ENCODE measurements at regions not wholly inside any gene's neighbourhood (a gene's known extent, or its start where the extent isn't known, plus 50 kb on each side); places are given as distances from the start of the nearest gene placed in this dataset.

- Mint-ChIP-seq H3K27me3 (ENCODE audit: low read depth in 3 of 3) (peaks cover 0 to 2% (median 0%) of the 10 kb centered on the region in 3 donors), H3K4me3 (no peak overlapping the region), H3K9me3 (peaks cover 0 to 4% (median 0%) of the 10 kb centered on the region in 7 donors), H3K36me3 (no peaks in the 10 kb centered on the region), H3K4me1 (no peaks in the 10 kb centered on the region), H3K27ac (no peak overlapping the region)
- H3K4me2 ChIP-seq (replicated peaks; ENCODE audit: extremely low read depth, low read length, poor library complexity, severe bottlenecking) = no peak overlapping the region
- 50% methylated on average over 1 of the region's 5 CpGs for WGBS (ENCODE audit: insufficient coverage)
- no peak overlapping the region for H2AFZ ChIP-seq (ENCODE audit: insufficient read depth, low read depth, low read length, poor library complexity, severe bottlenecking)
- H3K27ac ChIP-seq (ENCODE audit: low read depth in 1 of 2, low read length in 2 of 2) = no peak overlapping the region
- H3K9ac ChIP-seq (ENCODE audit: insufficient read depth, low read length, poor library complexity, severe bottlenecking) = no peak overlapping the region
- H3K27me3 ChIP-seq (ENCODE audit: control insufficient read depth in 2 of 2, insufficient read depth in 2 of 2, low read length in 2 of 2) = no peaks in the 10 kb centered on the region
- DNase-seq = no peak
- H3K9me3 ChIP-seq (replicated peaks in 1 of 2; ENCODE audit: control insufficient read depth in 1 of 2, insufficient read depth in 1 of 2, low read length in 2 of 2) = peaks cover 0 to 4% of the 10 kb centered on the region in 2 donors
- H3K36me3 ChIP-seq (replicated peaks in 1 of 2; ENCODE audit: control insufficient read depth in 1 of 2, insufficient read depth in 2 of 2, low read length in 2 of 2) = no peaks in the 10 kb centered on the region
- intact Hi-C loops (cut with micrococcal nuclease) = no loop called here
- no peaks in the 10 kb centered on the region for H3K4me1 ChIP-seq (ENCODE audit: control insufficient read depth in 1 of 2, insufficient read depth in 2 of 2, low read length in 2 of 2)
- H3K79me2 ChIP-seq (ENCODE audit: insufficient read depth, low read length) = no peaks in the 10 kb centered on the region
- H3K4me3 ChIP-seq (replicated peaks in 1 of 3; ENCODE audit: low read depth in 2 of 3, low read length in 3 of 3) = no peak overlapping the region
- H4K20me1 ChIP-seq (ENCODE audit: insufficient read depth, low read length) = no peaks in the 10 kb centered on the region
- no peak for TF ChIP-seq CTCF (IDR thresholded peaks at IDR 0.05)
Measured at GRCh38 chr5:9850456-9850855, 220.3 kb upstream of the TAS2R1 start.

- Histone ChIP-seq H3K4me1 (ENCODE audit: control insufficient read depth in 1 of 2, insufficient read depth in 2 of 2, low read length in 2 of 2) (no peaks in the 10 kb centered on the region), H3K27me3 (ENCODE audit: control insufficient read depth in 2 of 2, insufficient read depth in 2 of 2, low read length in 2 of 2) (no peaks in the 10 kb centered on the region), H4K20me1 (ENCODE audit: insufficient read depth, low read length) (no peaks in the 10 kb centered on the region), H3K27ac (ENCODE audit: low read depth in 1 of 2, low read length in 2 of 2) (no peak overlapping the region), H3K4me3 (replicated peaks in 1 of 3; ENCODE audit: low read depth in 2 of 3, low read length in 3 of 3) (no peak overlapping the region), H3K4me2 (replicated peaks; ENCODE audit: extremely low read depth, low read length, poor library complexity, severe bottlenecking) (no peak overlapping the region), H3K79me2 (ENCODE audit: insufficient read depth, low read length) (no peaks in the 10 kb centered on the region), H2AFZ (ENCODE audit: insufficient read depth, low read depth, low read length, poor library complexity, severe bottlenecking) (no peak overlapping the region), H3K36me3 (replicated peaks in 1 of 2; ENCODE audit: control insufficient read depth in 1 of 2, insufficient read depth in 2 of 2, low read length in 2 of 2) (no peaks in the 10 kb centered on the region), H3K9ac (ENCODE audit: insufficient read depth, low read length, poor library complexity, severe bottlenecking) (no peak overlapping the region), H3K9me3 (replicated peaks in 1 of 2; ENCODE audit: control insufficient read depth in 1 of 2, insufficient read depth in 1 of 2, low read length in 2 of 2) (peaks cover 4% of the 10 kb centered on the region in 2 donors)
- TF ChIP-seq CTCF (IDR thresholded peaks at IDR 0.05) = no peak
- no peak overlapping the region for H3K27ac Mint-ChIP-seq
- peaks cover 0 to 7% (median 3%) of the 10 kb centered on the region in 7 donors for H3K9me3 Mint-ChIP-seq
- 79% methylated on average over 5 of the region's 6 CpGs for WGBS (ENCODE audit: insufficient coverage)
- no peaks in the 10 kb centered on the region for H3K27me3 Mint-ChIP-seq (ENCODE audit: low read depth in 3 of 3)
- no peaks in the 10 kb centered on the region for H3K36me3 Mint-ChIP-seq
- no peak for DNase-seq
- no peaks in the 10 kb centered on the region for H3K4me1 Mint-ChIP-seq
- H3K4me3 Mint-ChIP-seq = no peak overlapping the region
- intact Hi-C loops (cut with micrococcal nuclease) = no loop called here
Measured at GRCh38 chr5:9847631-9848030, 217.5 kb upstream of the TAS2R1 start.
